ENCODE measurements at regions not wholly inside any gene's neighbourhood (a gene's known extent, or its start where the extent isn't known, plus 50 kb on each side); places are given as distances from the start of the nearest gene placed in this dataset.

- TF ChIP-seq ZNF274 (IDR thresholded peaks at IDR 0.05; ENCODE audit: low read depth, low read length) (no peak), YY1 (IDR thresholded peaks at IDR 0.05; ENCODE audit: insufficient read depth, insufficient read length) (no peak)
Observed at GRCh38 chr1:73910466-73910865, 287.5 kb downstream of the LRRIQ3 start.

Measured in NT2/D1 (cell line).